ENCODE measurements at regions not wholly inside any gene's neighbourhood (a gene's known extent, or its start where the extent isn't known, plus 50 kb on each side); places are given as distances from the start of the nearest gene placed in this dataset.

GRCh38 chr3:80769683-80770082, 991.8 kb downstream of the GBE1 start:
- no peaks in the 10 kb centered on the region for H3K27me3 ChIP-seq
- no peak for DNase-seq (ENCODE audit: extremely low spot score)
- H3K4me3 ChIP-seq, result no peak overlapping the region
- intact Hi-C loops (cut with DNase I), result no loop called here
- H3K4me1 ChIP-seq, result no peaks in the 10 kb centered on the region
- no peak overlapping the region for H3K27ac ChIP-seq (replicated peaks in 1 of 4)
- no peaks in the 10 kb centered on the region for H3K9me3 ChIP-seq
- 91% methylated on average over 7 of the region's 12 CpGs for WGBS
- no peaks in the 10 kb centered on the region for H3K36me3 ChIP-seq
- TF ChIP-seq EP300 (IDR thresholded peaks at IDR 0.05), result no peak
- TF ChIP-seq, protein P1, sequence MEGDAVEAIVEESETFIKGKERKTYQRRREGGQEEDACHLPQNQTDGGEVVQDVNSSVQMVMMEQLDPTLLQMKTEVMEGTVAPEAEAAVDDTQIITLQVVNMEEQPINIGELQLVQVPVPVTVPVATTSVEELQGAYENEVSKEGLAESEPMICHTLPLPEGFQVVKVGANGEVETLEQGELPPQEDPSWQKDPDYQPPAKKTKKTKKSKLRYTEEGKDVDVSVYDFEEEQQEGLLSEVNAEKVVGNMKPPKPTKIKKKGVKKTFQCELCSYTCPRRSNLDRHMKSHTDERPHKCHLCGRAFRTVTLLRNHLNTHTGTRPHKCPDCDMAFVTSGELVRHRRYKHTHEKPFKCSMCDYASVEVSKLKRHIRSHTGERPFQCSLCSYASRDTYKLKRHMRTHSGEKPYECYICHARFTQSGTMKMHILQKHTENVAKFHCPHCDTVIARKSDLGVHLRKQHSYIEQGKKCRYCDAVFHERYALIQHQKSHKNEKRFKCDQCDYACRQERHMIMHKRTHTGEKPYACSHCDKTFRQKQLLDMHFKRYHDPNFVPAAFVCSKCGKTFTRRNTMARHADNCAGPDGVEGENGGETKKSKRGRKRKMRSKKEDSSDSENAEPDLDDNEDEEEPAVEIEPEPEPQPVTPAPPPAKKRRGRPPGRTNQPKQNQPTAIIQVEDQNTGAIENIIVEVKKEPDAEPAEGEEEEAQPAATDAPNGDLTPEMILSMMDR (IDR thresholded peaks at IDR 0.05), result no peak
- no peak for TF ChIP-seq POLR2AphosphoS5 (IDR thresholded peaks at IDR 0.05)
- no peak for TF ChIP-seq POLR2A (IDR thresholded peaks at IDR 0.05; ENCODE audit: low read depth)

GRCh38 chr3:80767604-80768003, 993.8 kb downstream of the GBE1 start:
- Histone ChIP-seq H3K27me3 (no peaks in the 10 kb centered on the region), H3K4me3 (no peak overlapping the region), H3K36me3 (no peaks in the 10 kb centered on the region), H3K9me3 (no peaks in the 10 kb centered on the region), H3K4me1 (no peaks in the 10 kb centered on the region), H3K27ac (replicated peaks in 1 of 4) (no peak overlapping the region)
- no peak for DNase-seq (ENCODE audit: extremely low spot score)
- intact Hi-C loops (cut with DNase I), result no loop called here
- TF ChIP-seq POLR2AphosphoS5 (IDR thresholded peaks at IDR 0.05) (no peak), EP300 (IDR thresholded peaks at IDR 0.05) (no peak), POLR2A (IDR thresholded peaks at IDR 0.05; ENCODE audit: low read depth) (no peak)
- TF ChIP-seq, protein P1 (IDR thresholded peaks at IDR 0.05), result no peak
- WGBS, result 51% methylated on average over 4 of the region's 4 CpGs

DNA sequence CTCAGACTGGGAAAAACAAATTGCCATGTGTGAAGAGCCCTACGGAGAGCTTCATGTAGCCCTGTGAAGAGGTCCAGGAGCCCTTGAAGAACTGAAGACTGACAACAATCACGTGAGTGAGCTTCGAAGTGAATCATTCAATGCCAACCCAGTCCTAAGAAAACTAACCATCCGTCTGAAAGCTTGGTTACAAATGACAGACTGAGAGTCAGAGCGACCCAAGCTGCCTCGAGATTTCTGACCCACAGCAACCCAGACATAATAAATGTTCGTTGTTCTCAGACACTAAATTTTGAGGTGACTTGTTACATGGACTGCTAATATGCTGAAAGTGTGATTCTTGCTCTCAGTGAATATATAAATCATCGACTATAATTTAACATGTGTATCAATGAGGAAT, 987.2 kb upstream of the ROBO1 start:
- DNase-seq (ENCODE audit: extremely low spot score), result no peak
- intact Hi-C loops (cut with DNase I), result no loop called here

DNA sequence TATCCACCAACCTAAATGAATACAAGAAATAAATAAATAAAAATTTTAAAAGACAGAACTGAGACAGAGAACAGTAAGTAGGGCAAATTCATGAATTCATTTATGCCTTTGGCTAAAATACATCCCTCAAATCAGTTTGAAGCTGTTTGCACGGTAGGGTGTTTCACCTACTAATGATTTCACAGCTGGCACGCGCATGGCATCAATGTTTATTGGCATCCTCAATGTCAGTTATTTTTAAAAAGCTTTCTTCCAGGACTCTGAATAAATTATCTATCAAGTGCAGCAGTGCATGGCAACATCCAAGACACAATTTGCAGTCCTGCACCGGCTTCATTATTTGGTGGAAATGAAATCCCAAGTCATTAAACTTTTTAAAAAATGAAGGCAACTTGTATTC, 985.2 kb upstream of the ROBO1 start:
- Histone ChIP-seq H3K36me3 (no peaks in the 10 kb centered on the region), H3K27me3 (no peaks in the 10 kb centered on the region), H3K4me3 (no peak overlapping the region), H3K27ac (replicated peaks in 1 of 4) (no peak overlapping the region), H3K4me1 (no peaks in the 10 kb centered on the region), H3K9me3 (no peaks in the 10 kb centered on the region)
- TF ChIP-seq POLR2AphosphoS5 (IDR thresholded peaks at IDR 0.05), result no peak
- TF ChIP-seq, protein P1 (IDR thresholded peaks at IDR 0.05), result no peak
- no peak for TF ChIP-seq EP300 (IDR thresholded peaks at IDR 0.05)
- TF ChIP-seq POLR2A (IDR thresholded peaks at IDR 0.05; ENCODE audit: low read depth), result no peak
- DNase-seq (ENCODE audit: extremely low spot score), result no peak
- WGBS, result 65% methylated on average over 4 of the region's 4 CpGs
- intact Hi-C loops (cut with DNase I), result no loop called here

More for the DNA sequence above, 987.2 kb upstream of the ROBO1 start:
- Histone ChIP-seq H3K36me3 (no peaks in the 10 kb centered on the region), H3K27ac (replicated peaks in 1 of 4) (no peak overlapping the region), H3K27me3 (no peaks in the 10 kb centered on the region), H3K4me3 (no peak overlapping the region), H3K9me3 (no peaks in the 10 kb centered on the region), H3K4me1 (no peaks in the 10 kb centered on the region)
- 69% methylated on average over 8 of the region's 8 CpGs for WGBS
- TF ChIP-seq POLR2AphosphoS5 (IDR thresholded peaks at IDR 0.05) (no peak), POLR2A (IDR thresholded peaks at IDR 0.05; ENCODE audit: low read depth) (no peak), EP300 (IDR thresholded peaks at IDR 0.05) (no peak)
- TF ChIP-seq, protein P1 (IDR thresholded peaks at IDR 0.05), result no peak

DNA sequence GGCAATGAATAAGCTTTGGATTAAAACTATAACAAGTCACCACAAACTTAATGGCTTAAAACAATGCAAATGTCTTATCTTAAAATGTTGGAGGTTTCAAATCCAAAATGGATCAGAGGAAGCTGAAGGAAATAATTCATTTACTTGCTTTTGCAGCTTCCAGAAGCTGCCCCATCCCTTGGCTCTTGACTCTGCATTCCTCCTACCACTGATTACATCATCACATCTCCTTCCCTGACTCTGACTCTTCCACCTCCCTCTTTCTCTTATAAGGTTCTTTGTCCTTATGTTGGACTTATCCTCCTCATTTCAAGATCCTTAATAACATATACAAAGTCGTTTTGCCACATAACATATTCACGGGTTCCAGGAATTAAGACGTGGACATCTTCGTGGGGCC, 982.8 kb upstream of the ROBO1 start:
- TF ChIP-seq POLR2AphosphoS5 (IDR thresholded peaks at IDR 0.05) (no peak), POLR2A (IDR thresholded peaks at IDR 0.05; ENCODE audit: low read depth) (no peak), EP300 (IDR thresholded peaks at IDR 0.05) (no peak)
- TF ChIP-seq, protein P1 (IDR thresholded peaks at IDR 0.05), result no peak
- H3K36me3 ChIP-seq, result no peaks in the 10 kb centered on the region
- H3K27ac ChIP-seq (replicated peaks in 1 of 4), result no peak overlapping the region
- intact Hi-C loops (cut with DNase I), result no loop called here
- no peak for DNase-seq (ENCODE audit: extremely low spot score)
- WGBS, result 90% methylated on average over 4 of the region's 4 CpGs
- H3K4me3 ChIP-seq, result no peak overlapping the region
- H3K9me3 ChIP-seq, result no peaks in the 10 kb centered on the region
- H3K27me3 ChIP-seq, result no peaks in the 10 kb centered on the region
- no peaks in the 10 kb centered on the region for H3K4me1 ChIP-seq

Data from esophagus muscularis mucosa (tissue), 4 donors.